ENCODE measurements at regions not wholly inside any gene's neighbourhood (a gene's known extent, or its start where the extent isn't known, plus 50 kb on each side); places are given as distances from the start of the nearest gene placed in this dataset.

- H3K36me3 ChIP-seq: no peaks in the 10 kb centered on the region
- no peak overlapping the region for H3K4me3 ChIP-seq
- DNase-seq (no peak), ATAC-seq (no peak)
- no peaks in the 10 kb centered on the region for H3K4me1 ChIP-seq
- no peaks in the 10 kb centered on the region for H3K27me3 ChIP-seq
- no peak for TF ChIP-seq CTCF (IDR thresholded peaks at IDR 0.05)
- no peak for TF ChIP-seq POLR2A (IDR thresholded peaks at IDR 0.05)
- peaks cover 0 to 9% (median 0%) of the 10 kb centered on the region in 12 donors for H3K9me3 ChIP-seq
- no peak overlapping the region for H3K27ac ChIP-seq
- intact Hi-C loops (cut with DNase I): no loop called here
These were observed 564.2 kb downstream of the TFAP2B start for GRCh38 chr6:51382847-51383246.

GRCh38 chr6:51384736-51385135 lies 566.1 kb downstream of the TFAP2B start:
- Histone ChIP-seq H3K27me3 (no peaks in the 10 kb centered on the region), H3K4me1 (no peaks in the 10 kb centered on the region), H3K36me3 (no peaks in the 10 kb centered on the region), H3K27ac (no peak overlapping the region), H3K4me3 (no peak overlapping the region), H3K9me3 (peaks cover 0 to 9% (median 0%) of the 10 kb centered on the region in 12 donors)
- ATAC-seq (no peak), DNase-seq (no peak)
- 35 to 67% (median 48%) methylated on average over 1 of the region's 1 CpG for WGBS, 4 donors
- intact Hi-C loops (cut with DNase I): no loop called here
- TF ChIP-seq CTCF (IDR thresholded peaks at IDR 0.05) (no peak), POLR2A (IDR thresholded peaks at IDR 0.05) (no peak)

- Histone ChIP-seq H3K36me3 (no peaks in the 10 kb centered on the region), H3K4me1 (no peaks in the 10 kb centered on the region), H3K4me3 (no peak overlapping the region), H3K9me3 (peaks cover 0 to 9% (median 0%) of the 10 kb centered on the region in 12 donors), H3K27me3 (no peaks in the 10 kb centered on the region), H3K27ac (no peak overlapping the region)
- no peak for DNase-seq
- TF ChIP-seq CTCF (IDR thresholded peaks at IDR 0.05): no peak
- no peak for TF ChIP-seq POLR2A (IDR thresholded peaks at IDR 0.05)
- ATAC-seq: no peak
- intact Hi-C loops (cut with DNase I): no loop called here
- 65 to 73% (median 70%) methylated on average over 3 of the region's 3 CpGs for WGBS, 4 donors
These were observed 567.7 kb downstream of the TFAP2B start for GRCh38 chr6:51386347-51386836.

- ATAC-seq (no peak), DNase-seq (no peak)
- H3K27me3 ChIP-seq: no peaks in the 10 kb centered on the region
- peaks cover 0 to 9% (median 0%) of the 10 kb centered on the region in 12 donors for H3K9me3 ChIP-seq
- H3K4me3 ChIP-seq: no peak overlapping the region
- no peak for TF ChIP-seq POLR2A (IDR thresholded peaks at IDR 0.05)
- TF ChIP-seq CTCF (IDR thresholded peaks at IDR 0.05): no peak
- no peaks in the 10 kb centered on the region for H3K36me3 ChIP-seq
- H3K4me1 ChIP-seq: no peaks in the 10 kb centered on the region
- intact Hi-C loops (cut with DNase I): no loop called here
- 79 to 85% (median 80%) methylated on average over 4 of the region's 4 CpGs for WGBS, 4 donors
- no peak overlapping the region for H3K27ac ChIP-seq
These were observed 569.2 kb downstream of the TFAP2B start for GRCh38 chr6:51387907-51388306.

Data from heart left ventricle (tissue), 16 donors.